ENCODE measurements at regions not wholly inside any gene's neighbourhood (a gene's known extent, or its start where the extent isn't known, plus 50 kb on each side); places are given as distances from the start of the nearest gene placed in this dataset.

DNA sequence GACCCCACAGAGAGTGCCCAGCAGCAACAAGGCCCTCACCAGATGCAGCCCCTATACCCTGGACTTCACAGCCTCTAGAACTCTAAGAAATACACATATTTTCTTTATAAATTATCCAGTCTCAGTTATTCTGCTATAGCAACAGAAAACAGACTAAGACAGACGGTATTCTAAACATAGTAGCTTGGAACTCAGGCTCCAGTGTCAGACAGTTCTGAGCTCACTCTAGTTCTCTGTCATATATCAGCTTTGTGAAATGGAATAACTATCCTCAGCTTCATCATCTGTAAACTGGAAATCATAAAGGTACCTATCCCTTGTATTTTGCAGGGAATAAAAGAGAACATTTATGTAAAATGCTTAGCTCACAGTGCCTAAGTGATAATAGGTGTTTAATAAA lies 127.4 kb downstream of the GLUL start:
- TF ChIP-seq, protein P1, sequence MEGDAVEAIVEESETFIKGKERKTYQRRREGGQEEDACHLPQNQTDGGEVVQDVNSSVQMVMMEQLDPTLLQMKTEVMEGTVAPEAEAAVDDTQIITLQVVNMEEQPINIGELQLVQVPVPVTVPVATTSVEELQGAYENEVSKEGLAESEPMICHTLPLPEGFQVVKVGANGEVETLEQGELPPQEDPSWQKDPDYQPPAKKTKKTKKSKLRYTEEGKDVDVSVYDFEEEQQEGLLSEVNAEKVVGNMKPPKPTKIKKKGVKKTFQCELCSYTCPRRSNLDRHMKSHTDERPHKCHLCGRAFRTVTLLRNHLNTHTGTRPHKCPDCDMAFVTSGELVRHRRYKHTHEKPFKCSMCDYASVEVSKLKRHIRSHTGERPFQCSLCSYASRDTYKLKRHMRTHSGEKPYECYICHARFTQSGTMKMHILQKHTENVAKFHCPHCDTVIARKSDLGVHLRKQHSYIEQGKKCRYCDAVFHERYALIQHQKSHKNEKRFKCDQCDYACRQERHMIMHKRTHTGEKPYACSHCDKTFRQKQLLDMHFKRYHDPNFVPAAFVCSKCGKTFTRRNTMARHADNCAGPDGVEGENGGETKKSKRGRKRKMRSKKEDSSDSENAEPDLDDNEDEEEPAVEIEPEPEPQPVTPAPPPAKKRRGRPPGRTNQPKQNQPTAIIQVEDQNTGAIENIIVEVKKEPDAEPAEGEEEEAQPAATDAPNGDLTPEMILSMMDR (IDR thresholded peaks at IDR 0.05): no peak
- no peak for TF ChIP-seq ZFX (IDR thresholded peaks at IDR 0.05; ENCODE audit: borderline replicate concordance)
